GM19043 (cell line): ENCODE measurements at regions not wholly inside any gene's neighbourhood (a gene's known extent, or its start where the extent isn't known, plus 50 kb on each side); places are given as distances from the start of the nearest gene placed in this dataset.

ENCODE experiments used
- ATAC-seq: cut with Tn5 transposase; IDR thresholded peaks from one replicate; pipeline ENCODE4 v1.9.1; 2021; ENCODE audit warnings: low read depth; ENCODE audit not compliant: unreplicated experiment

- ATAC-seq: no peak
Measured at GRCh38 chr7:16323313-16323712, 98.0 kb downstream of the CRPPA start.

DNA sequence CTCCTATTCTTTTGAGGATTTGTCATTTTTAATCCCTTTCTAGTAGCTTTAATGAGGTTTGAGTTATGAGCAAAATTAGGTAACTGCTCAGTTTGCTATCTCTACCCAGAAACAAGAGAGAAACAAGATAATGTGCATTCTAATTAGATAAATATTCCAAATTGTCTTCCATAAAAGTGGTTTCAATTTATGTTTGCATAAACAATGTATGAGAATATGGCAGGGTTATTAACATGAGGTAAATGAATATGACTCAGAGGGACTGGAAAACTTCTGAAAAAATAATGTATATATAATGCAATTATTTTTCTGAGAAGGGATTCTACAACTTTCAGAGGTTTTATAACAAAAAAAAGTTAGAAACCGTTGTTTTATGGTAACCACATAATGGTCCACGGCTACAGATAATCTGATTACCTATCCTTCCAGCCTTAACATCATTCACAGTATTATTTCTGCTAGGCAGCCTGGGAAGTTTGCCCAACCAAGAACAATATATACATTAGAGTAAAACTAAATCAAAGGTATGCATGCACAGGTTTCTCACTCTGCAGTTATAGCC is 101.2 kb downstream of the CRPPA start:
- no peak for ATAC-seq

GRCh38 chr7:16318989-16319915 is 102.1 kb downstream of the CRPPA start:
- no peak for ATAC-seq

GRCh38 chr7:16318463-16318862 is 102.9 kb downstream of the CRPPA start:
- no peak for ATAC-seq

- ATAC-seq: no peak
Measured at GRCh38 chr7:16317406-16317805, 103.9 kb downstream of the CRPPA start.

- no peak for ATAC-seq
Measured at GRCh38 chr7:16315280-16315679, 106.1 kb downstream of the CRPPA start.

DNA sequence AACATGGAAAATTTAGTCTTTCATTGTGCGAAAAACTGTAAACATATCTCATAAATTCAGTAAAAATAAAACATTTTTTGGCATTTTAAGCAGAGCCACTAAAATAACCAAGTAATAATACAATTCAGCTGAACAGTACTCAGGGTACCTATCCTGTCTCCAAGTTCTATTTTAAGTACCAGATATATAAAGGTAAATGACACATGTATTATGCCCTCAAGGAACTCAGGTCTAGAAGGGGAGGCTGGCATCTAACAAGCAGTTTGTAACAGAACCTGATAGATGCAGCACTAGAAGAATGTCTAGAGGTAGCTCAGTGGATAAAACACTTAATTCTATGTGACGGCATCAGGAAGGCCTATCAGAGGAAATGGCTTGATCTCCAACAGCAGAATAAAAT is 112.2 kb downstream of the CRPPA start:
- ATAC-seq: no peak

DNA sequence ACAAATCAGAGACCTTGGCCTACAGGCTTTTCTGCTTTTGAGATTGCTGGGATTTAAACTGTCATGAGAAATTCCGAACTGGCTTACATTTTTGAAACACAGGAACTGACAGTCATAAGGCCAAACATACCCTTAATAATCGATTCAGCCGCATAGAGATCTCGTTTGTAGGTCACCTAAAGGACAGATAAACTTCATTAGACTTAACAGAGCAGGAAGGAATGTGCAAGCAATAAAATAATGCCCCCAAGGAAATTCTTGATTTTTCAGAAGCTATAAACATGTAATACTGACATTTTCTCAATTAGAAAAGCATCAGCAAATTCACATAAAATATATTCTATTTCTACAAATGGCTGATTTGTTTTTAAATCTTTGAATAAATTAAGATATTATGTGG is 120.0 kb downstream of the CRPPA start:
- no peak for ATAC-seq

GRCh38 chr7:16300361-16300895 is 120.9 kb downstream of the CRPPA start:
- no peak for ATAC-seq

- no peak for ATAC-seq
Measured at GRCh38 chr7:16299853-16300252, 121.5 kb downstream of the CRPPA start.

DNA sequence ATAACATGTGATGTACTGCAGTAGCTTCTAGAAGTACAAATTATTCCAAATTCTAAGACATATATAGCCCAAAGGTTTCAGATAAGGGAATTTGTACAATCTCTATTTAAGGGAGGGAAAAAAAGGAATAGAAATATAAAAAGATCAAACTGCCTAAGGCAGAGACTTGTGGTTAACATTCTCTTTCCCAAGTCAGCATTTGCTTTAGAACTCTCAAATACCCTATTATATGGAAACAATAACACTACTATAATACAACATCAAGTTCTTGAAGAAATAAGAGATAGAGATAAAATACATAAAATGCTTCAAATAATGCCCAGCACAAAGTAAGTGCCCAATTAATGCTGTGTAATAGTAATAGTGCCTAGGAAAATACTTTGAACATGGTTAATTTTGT is 123.1 kb downstream of the CRPPA start:
- ATAC-seq: no peak

GRCh38 chr7:16295558-16295957 is 125.8 kb downstream of the CRPPA start:
- no peak for ATAC-seq

- ATAC-seq: no peak
Measured at GRCh38 chr7:16293669-16294425, 127.5 kb downstream of the CRPPA start.

- ATAC-seq: no peak
Measured at GRCh38 chr7:16284581-16284980, 136.8 kb downstream of the CRPPA start.

DNA sequence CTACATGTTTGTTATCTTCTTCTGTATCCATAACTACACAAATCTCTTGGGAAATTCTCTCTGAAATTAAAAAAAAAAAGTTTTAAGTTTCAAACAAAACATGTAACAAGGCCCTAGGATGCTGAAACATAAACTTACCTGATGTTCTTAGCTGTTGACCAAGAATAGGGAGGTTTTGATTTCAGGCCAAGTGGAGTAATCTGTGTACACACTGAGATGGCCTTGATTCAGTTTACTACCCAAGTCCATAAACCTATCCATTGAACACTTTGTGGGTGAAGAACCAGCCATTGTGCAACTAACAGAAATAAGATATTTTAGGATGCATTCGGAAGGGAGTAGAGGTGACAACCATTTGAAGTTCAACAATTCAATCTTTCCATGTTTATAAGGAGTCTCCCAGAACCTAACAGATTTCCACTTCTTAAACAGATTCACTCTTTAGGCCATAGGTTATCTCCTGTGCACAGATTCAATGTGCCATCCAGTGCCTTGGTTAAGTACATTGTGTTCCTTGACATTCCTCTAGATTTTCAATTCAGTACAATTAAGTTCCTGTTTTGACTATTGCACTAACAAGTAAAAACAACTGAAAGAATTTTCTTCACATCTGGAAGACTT is 143.1 kb downstream of the CRPPA start:
- no peak for ATAC-seq

DNA sequence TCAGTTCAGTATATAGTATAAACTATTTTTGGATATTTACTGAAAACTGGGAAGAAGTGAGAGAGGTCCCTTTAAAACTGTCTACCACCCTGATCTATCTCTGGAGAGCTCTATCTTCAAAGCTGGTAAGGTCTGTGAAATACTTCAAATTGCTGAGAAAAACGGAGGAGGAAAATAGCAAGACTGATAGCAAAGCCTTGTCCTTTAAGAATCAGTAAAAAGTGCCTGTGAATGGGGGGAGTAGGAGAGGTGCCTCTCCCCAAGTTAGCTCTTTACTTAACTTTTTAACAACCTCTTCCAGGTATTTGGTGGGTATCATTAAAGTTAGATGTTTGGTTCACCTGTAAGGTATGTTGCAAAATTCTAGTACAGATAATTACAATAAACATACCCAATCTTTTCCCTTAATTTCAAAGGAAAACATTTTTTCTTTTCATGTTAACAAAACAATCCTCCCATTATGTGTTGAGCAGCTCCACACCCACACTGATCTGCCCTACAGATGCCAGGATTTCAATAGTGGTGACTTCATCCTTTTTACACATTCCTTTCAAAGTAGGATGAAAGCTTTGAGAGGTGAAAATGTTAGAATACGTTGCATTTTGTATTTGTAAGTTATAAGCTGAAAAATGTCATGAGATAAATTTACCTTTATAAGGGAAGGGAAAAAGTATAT is 149.2 kb downstream of the CRPPA start:
- ATAC-seq: no peak

GRCh38 chr7:16271355-16271915 is 149.9 kb downstream of the CRPPA start:
- no peak for ATAC-seq

- ATAC-seq: no peak
Measured at GRCh38 chr7:16270844-16271243, 150.5 kb downstream of the CRPPA start.

GRCh38 chr7:16268821-16269768 is 152.2 kb downstream of the CRPPA start:
- no peak for ATAC-seq
